ENCODE measurements at regions not wholly inside any gene's neighbourhood (a gene's known extent, or its start where the extent isn't known, plus 50 kb on each side); places are given as distances from the start of the nearest gene placed in this dataset.

DNA sequence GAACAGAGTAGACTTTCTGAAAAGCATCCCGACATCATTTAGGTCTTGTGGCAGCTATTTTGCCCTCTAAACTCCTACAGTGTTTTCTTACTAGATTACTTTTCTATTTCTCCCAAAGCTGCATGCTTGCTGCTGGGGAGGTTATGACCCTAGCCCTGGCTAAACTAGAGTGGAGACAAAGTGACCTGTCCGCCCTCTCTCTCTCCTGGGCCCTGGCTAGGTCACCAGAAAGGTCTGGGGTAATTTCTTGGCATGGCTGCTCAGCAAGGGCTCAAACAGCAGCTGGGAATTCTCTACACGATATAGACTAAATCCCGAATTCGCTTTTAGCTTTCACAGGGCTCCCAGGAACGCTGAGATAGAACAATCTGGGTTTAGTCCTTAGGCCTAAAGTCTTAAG is 84.5 kb upstream of the KCNE2 start:
- Mint-ChIP-seq H3K4me3 (no peak overlapping the region), H3K9me3 (no peaks in the 10 kb centered on the region), H3K36me3 (ENCODE audit: low read depth) (no peaks in the 10 kb centered on the region), H3K4me1 (no peaks in the 10 kb centered on the region), H3K27me3 (ENCODE audit: insufficient read depth, low read depth, poor library complexity) (peaks cover 6% of the 10 kb centered on the region), H3K27ac (no peak overlapping the region)
- H3K36me3 ChIP-seq (ENCODE audit: insufficient read depth): no peaks in the 10 kb centered on the region
- no peak overlapping the region for H3K27ac ChIP-seq (ENCODE audit: low read depth)
- H2AFZ ChIP-seq: no peak overlapping the region
- no peak overlapping the region for H3K4me3 ChIP-seq
- H3K79me2 ChIP-seq (replicated peaks; ENCODE audit: insufficient read depth): no peaks in the 10 kb centered on the region
- H3K4me2 ChIP-seq: no peak overlapping the region
- no peaks in the 10 kb centered on the region for H3K27me3 ChIP-seq (ENCODE audit: insufficient read depth)
- TF ChIP-seq EZH2phosphoT487 (IDR thresholded peaks at IDR 0.05; ENCODE audit: unreplicated experiment) (no peak), POLR2AphosphoS5 (IDR thresholded peaks at IDR 0.05; ENCODE audit: low read depth) (no peak), CREB1 (CRISPR knock-in tag; IDR thresholded peaks at IDR 0.05; ENCODE audit: low read depth) (no peak), NANOG (IDR thresholded peaks at IDR 0.05; ENCODE audit: borderline replicate concordance) (no peak), EZH2 (IDR thresholded peaks at IDR 0.05; ENCODE audit: low read depth, unreplicated experiment) (no peak), ZNF114 (CRISPR knock-in tag; IDR thresholded peaks at IDR 0.05) (no peak)
- TF ChIP-seq, protein P1, sequence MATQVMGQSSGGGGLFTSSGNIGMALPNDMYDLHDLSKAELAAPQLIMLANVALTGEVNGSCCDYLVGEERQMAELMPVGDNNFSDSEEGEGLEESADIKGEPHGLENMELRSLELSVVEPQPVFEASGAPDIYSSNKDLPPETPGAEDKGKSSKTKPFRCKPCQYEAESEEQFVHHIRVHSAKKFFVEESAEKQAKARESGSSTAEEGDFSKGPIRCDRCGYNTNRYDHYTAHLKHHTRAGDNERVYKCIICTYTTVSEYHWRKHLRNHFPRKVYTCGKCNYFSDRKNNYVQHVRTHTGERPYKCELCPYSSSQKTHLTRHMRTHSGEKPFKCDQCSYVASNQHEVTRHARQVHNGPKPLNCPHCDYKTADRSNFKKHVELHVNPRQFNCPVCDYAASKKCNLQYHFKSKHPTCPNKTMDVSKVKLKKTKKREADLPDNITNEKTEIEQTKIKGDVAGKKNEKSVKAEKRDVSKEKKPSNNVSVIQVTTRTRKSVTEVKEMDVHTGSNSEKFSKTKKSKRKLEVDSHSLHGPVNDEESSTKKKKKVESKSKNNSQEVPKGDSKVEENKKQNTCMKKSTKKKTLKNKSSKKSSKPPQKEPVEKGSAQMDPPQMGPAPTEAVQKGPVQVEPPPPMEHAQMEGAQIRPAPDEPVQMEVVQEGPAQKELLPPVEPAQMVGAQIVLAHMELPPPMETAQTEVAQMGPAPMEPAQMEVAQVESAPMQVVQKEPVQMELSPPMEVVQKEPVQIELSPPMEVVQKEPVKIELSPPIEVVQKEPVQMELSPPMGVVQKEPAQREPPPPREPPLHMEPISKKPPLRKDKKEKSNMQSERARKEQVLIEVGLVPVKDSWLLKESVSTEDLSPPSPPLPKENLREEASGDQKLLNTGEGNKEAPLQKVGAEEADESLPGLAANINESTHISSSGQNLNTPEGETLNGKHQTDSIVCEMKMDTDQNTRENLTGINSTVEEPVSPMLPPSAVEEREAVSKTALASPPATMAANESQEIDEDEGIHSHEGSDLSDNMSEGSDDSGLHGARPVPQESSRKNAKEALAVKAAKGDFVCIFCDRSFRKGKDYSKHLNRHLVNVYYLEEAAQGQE (IDR thresholded peaks at IDR 0.05; ENCODE audit: unreplicated experiment): no peak
- peaks cover 15% of the 10 kb centered on the region for H3K9me2 ChIP-seq (ENCODE audit: insufficient read depth)
- no peaks in the 10 kb centered on the region for H4K20me1 ChIP-seq (replicated peaks; ENCODE audit: insufficient read depth)
- no peaks in the 10 kb centered on the region for H3K4me1 ChIP-seq (ENCODE audit: insufficient read depth)
- H3F3A ChIP-seq (replicated peaks; ENCODE audit: low read depth): no peaks in the 10 kb centered on the region
- DNase-seq (ENCODE audit: low spot score): no peak
- no peak for ATAC-seq

GRCh38 chr21:34279883-34280282 is 83.9 kb upstream of the KCNE2 start:
- Mint-ChIP-seq H3K4me3 (no peak overlapping the region), H3K9me3 (no peaks in the 10 kb centered on the region)
- no peak for ATAC-seq
- no peak for TF ChIP-seq ZNF114 (CRISPR knock-in tag; IDR thresholded peaks at IDR 0.05)
- TF ChIP-seq, protein P2, sequence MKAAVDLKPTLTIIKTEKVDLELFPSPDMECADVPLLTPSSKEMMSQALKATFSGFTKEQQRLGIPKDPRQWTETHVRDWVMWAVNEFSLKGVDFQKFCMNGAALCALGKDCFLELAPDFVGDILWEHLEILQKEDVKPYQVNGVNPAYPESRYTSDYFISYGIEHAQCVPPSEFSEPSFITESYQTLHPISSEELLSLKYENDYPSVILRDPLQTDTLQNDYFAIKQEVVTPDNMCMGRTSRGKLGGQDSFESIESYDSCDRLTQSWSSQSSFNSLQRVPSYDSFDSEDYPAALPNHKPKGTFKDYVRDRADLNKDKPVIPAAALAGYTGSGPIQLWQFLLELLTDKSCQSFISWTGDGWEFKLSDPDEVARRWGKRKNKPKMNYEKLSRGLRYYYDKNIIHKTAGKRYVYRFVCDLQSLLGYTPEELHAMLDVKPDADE (IDR thresholded peaks at IDR 0.05): no peak
- no peak for TF ChIP-seq EZH2phosphoT487 (IDR thresholded peaks at IDR 0.05; ENCODE audit: unreplicated experiment)
- no peak for TF ChIP-seq EZH2 (IDR thresholded peaks at IDR 0.05; ENCODE audit: low read depth, unreplicated experiment)
- no peak for TF ChIP-seq JUNB (IDR thresholded peaks at IDR 0.05; ENCODE audit: unreplicated experiment)
- TF ChIP-seq CREB1 (CRISPR knock-in tag; IDR thresholded peaks at IDR 0.05; ENCODE audit: low read depth): no peak
- TF ChIP-seq, protein P1 (IDR thresholded peaks at IDR 0.05; ENCODE audit: unreplicated experiment): no peak
- no peak for TF ChIP-seq POLR2AphosphoS5 (IDR thresholded peaks at IDR 0.05; ENCODE audit: low read depth)
- TF ChIP-seq ZNF331 (CRISPR knock-in tag; IDR thresholded peaks at IDR 0.05; ENCODE audit: low read depth): no peak
- TF ChIP-seq NANOG (IDR thresholded peaks at IDR 0.05; ENCODE audit: borderline replicate concordance): no peak
- TF ChIP-seq CTCF (conservative IDR thresholded peaks at IDR 0.05; ENCODE audit: low read depth in 2 of 2): no peak
- TF ChIP-seq STAT1 (IDR thresholded peaks at IDR 0.05; ENCODE audit: unreplicated experiment): no peak

More at GRCh38 chr21:34279883-34280282, 83.9 kb upstream of the KCNE2 start:
- no peaks in the 10 kb centered on the region for H4K20me1 ChIP-seq (replicated peaks; ENCODE audit: insufficient read depth)
- no peak overlapping the region for H2AFZ ChIP-seq
- no peak overlapping the region for H3K4me3 ChIP-seq
- H3K4me2 ChIP-seq: no peak overlapping the region
- no peaks in the 10 kb centered on the region for H3K4me1 Mint-ChIP-seq
- no peaks in the 10 kb centered on the region for H3K4me1 ChIP-seq (ENCODE audit: insufficient read depth)
- peaks cover 6% of the 10 kb centered on the region for H3K27me3 Mint-ChIP-seq (ENCODE audit: insufficient read depth, low read depth, poor library complexity)
- no peaks in the 10 kb centered on the region for H3K36me3 Mint-ChIP-seq (ENCODE audit: low read depth)
- no peaks in the 10 kb centered on the region for H3K36me3 ChIP-seq (ENCODE audit: insufficient read depth)
- H3K27me3 ChIP-seq (ENCODE audit: insufficient read depth): no peaks in the 10 kb centered on the region
- DNase-seq (ENCODE audit: low spot score): no peak
- peaks cover 15% of the 10 kb centered on the region for H3K9me2 ChIP-seq (ENCODE audit: insufficient read depth)
- no peaks in the 10 kb centered on the region for H3F3A ChIP-seq (replicated peaks; ENCODE audit: low read depth)
- no peak overlapping the region for H3K27ac ChIP-seq (ENCODE audit: low read depth)
- no peaks in the 10 kb centered on the region for H3K79me2 ChIP-seq (replicated peaks; ENCODE audit: insufficient read depth)
- H3K27ac Mint-ChIP-seq: no peak overlapping the region

Measured in GM23338 (cell line).